KOPT-K1 (cell line): ENCODE measurements at regions not wholly inside any gene's neighbourhood (a gene's known extent, or its start where the extent isn't known, plus 50 kb on each side); places are given as distances from the start of the nearest gene placed in this dataset.

Experiments
- H3K27ac ChIP-seq: fragments of 200-600 bp; sonication (generic); 2 replicates; pipeline ENCODE4 v1.5.1; 2016; ENCODE audit warnings: antibody characterized with exemption, mild to moderate bottlenecking, low read depth, low read length; ENCODE audit not compliant: poor library complexity, severe bottlenecking
- H3K36me3 ChIP-seq: fragments of 200-600 bp; sonication (generic); 2 replicates; pipeline ENCODE4 v1.5.1; 2017; ENCODE audit warnings: antibody characterized with exemption, mild to moderate bottlenecking, low read length, moderate library complexity; ENCODE audit not compliant: insufficient read depth
- H3K9me3 ChIP-seq: fragments of 200-600 bp; sonication (generic); 2 replicates; pipeline ENCODE4 v1.5.1; 2017; ENCODE audit warnings: antibody characterized with exemption, low read length, mild to moderate bottlenecking; ENCODE audit not compliant: insufficient read depth, poor library complexity, severe bottlenecking

DNA sequence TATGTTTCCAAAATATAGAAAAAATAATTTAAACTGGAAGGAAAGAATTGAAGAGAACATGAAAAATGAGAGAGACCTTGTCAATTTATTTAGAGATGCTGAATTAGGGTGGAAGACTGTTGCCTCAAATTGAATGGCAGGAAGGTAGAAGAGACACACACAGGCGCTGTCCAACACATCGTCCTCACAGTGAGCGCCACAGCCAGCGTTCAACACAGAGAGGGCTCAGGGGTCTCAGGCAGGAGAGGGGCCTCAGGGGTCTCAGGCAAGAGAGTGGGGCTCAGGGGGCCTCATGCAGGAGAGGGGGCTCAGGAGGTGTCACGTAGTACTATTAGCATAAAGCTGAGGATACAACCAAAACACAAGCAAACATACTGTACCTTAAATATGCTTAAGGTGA, 65.7 kb downstream of the TMEM18 start:
- no peaks in the 10 kb centered on the region for H3K36me3 ChIP-seq
- H3K9me3 ChIP-seq: no peaks in the 10 kb centered on the region
- H3K27ac ChIP-seq: no peak overlapping the region

DNA sequence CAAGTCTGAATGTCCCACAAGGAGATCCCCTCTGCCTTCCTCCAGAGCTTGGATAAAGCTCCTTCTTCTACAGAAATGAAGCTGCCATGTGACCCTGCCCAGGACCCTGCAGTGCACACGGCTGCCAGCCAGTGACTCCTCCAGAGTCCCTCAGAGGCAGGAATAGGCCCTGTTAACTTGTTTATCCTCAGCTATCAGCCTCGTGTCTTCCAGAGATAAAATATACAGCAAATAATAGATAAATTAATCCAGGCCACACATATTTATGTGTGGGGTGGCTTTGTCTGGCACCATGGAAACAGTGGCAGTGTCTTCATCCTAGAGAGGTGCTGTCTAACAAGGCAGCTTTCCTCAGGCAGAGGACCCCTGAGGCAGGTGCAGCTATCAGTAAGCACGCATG, 66.7 kb downstream of the TMEM18 start:
- Histone ChIP-seq H3K9me3 (no peaks in the 10 kb centered on the region), H3K27ac (no peak overlapping the region), H3K36me3 (no peaks in the 10 kb centered on the region)

DNA sequence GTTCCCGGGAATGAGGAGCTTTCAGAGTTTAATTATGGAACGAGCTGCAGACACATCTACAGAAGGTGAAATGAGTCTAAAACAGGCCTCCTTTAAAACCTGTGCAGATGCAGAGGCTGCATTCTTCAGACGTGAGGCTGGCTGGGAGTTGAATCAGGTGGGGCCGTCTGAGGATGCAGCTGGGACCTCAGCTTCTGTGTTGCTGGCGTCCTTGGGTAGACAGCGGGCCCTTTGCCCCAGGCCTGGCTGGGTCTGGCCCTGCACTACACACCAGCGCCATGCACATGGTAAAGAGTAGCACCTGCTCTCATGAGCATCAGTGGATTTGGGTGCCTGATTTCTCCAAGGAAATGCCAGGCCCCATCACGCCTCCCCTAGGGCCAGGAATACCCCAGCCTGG, 67.3 kb downstream of the TMEM18 start:
- no peak overlapping the region for H3K27ac ChIP-seq
- H3K9me3 ChIP-seq: no peaks in the 10 kb centered on the region

DNA sequence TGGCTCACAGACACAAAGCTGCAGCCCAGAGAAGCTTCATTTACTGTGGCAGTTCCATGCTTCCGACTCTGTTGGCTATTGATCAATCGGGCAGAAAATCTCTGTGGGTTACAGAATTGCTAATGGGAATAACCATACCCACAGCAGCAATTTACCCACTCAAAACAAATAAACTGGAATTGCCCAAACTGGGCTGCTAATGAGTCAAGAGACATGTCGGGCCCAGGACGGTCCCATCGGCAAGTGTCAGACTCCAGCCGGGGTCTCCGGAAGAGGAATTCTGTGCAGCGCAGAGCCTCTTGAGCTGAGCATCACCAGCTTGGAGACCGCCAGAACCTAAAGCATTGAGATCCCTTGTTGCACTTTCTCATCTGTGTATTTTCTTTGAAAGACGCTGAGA, 67.8 kb downstream of the TMEM18 start:
- Histone ChIP-seq H3K36me3 (no peaks in the 10 kb centered on the region), H3K27ac (no peak overlapping the region), H3K9me3 (no peaks in the 10 kb centered on the region)

More for the DNA sequence above, 67.3 kb downstream of the TMEM18 start:
- H3K36me3 ChIP-seq: no peaks in the 10 kb centered on the region

DNA sequence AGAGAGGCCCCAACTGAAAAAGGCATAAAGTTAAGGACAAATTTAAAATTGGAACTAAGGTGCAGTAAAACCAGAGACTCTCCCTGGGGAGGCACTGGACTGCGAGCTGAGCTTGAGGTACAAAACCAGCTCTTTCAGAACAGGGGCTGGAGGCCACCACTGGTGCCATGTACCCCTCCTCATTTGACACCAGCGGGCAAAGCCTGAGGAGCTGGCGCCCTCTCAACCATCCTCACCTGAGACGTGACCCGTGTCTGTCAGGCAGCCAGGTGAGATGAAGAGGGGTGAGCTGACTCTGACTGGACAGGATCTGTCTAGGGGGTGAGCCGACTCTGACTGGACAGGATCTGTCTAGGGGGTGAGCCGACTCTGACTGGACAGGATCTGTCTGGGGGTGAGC, 68.5 kb downstream of the TMEM18 start:
- no peaks in the 10 kb centered on the region for H3K36me3 ChIP-seq
- H3K27ac ChIP-seq: no peak overlapping the region
- H3K9me3 ChIP-seq: no peaks in the 10 kb centered on the region

DNA sequence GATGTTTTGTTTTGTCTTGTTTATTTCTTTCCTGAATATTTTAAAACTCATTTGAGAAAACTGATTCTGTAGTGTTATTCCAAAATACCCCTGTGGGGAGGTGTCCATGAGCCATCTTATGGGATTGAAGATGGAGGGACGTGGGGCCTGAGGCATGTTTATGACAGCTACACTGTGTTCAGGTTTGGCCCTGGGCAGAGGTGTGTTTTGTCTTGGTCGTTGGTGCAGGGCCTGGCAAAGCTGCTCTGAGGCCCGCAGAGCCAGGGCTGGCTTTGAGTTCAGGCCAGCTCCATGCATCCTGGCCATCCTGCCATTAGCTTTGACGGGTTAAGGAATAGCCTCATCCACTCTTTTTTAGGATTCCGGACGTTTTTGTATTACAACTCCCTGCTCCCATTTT, 68.9 kb downstream of the TMEM18 start:
- Histone ChIP-seq H3K9me3 (no peaks in the 10 kb centered on the region), H3K27ac (no peak overlapping the region), H3K36me3 (no peaks in the 10 kb centered on the region)

DNA sequence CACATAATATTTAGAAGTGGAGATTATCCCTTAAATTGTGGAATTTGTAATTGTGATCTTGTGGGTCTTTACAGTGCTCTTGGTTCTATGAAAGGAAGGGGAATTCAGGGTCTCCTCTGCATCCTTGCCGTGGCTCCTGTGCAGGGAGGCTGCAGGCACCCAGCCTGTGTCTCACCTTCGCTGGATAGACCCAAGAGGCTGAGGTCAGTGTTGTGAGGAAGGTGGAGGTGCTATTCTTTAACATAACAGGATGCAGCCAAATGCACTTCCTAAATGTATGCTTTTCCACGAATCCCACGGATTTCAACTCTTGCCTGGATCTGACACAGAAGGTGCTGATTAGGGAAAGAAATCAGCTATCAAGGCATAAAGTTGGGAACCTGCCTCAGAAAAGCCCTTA, 69.5 kb downstream of the TMEM18 start:
- Histone ChIP-seq H3K36me3 (no peaks in the 10 kb centered on the region), H3K27ac (no peak overlapping the region), H3K9me3 (no peaks in the 10 kb centered on the region)

DNA sequence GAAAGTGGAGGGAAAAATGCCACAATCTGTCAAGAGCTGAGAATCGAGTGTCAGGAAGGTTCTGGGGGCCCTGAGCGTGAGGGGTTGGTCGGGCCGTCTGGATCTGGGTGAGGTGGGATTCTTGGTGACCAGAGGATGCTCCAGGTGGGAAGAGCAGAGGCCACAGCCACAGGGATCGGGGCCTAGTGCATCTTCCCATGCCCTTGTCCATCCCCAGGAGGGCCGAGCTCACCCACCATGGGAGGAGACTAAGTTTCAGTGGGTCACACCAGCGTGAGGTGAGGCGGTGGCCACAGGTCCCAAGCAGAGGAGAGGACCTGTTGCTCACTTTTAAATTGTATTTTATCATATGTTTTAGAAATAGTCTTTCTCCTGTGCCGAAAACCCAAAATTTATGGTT, 70.0 kb downstream of the TMEM18 start:
- H3K9me3 ChIP-seq: no peaks in the 10 kb centered on the region
- H3K27ac ChIP-seq: no peak overlapping the region
- no peaks in the 10 kb centered on the region for H3K36me3 ChIP-seq

DNA sequence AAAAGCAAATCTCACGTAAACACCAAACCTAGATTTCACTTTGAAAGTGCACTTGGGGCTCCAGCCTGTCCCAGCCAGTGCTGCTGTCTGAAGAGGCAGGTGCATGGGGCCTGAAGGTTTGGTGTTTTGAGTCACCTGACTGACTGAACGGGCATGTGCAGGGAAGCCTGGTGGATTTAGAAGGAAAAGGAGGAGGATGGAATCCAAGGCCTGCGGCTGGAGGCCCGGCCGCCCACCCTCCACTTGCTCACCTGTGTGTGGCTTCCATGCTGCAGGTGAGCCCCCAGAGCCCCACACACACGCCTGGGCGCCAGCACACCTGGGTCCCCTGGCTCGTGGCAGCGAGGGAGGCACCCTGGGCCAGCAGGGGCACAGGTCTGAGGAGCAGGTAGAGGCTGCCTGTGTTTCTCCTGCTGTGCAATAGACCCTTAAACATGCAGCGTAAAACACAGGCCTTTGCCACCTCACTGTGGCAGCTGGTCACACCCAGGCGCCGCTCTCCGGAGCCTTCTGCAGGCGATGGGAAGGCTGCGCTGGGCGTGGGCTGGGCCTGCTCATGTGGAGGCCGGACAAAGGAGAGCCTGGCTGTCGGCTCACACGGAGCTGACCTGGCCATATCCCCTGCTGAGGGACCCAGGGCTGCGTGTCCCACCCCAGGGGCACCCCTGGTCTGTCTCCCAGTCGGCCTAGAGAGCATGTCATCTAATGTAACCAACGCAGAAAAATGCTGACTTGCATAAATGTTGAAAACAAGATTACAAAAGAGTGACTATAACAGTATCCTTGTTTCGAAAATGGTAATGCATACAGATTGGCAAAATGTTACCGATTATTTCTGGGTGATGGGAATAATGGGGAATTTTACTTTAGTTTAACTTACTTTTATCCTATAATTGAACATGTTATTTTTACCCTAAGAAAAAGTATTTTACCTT, 71.3 kb downstream of the TMEM18 start:
- Histone ChIP-seq H3K27ac (no peak overlapping the region), H3K36me3 (no peaks in the 10 kb centered on the region), H3K9me3 (no peaks in the 10 kb centered on the region)

DNA sequence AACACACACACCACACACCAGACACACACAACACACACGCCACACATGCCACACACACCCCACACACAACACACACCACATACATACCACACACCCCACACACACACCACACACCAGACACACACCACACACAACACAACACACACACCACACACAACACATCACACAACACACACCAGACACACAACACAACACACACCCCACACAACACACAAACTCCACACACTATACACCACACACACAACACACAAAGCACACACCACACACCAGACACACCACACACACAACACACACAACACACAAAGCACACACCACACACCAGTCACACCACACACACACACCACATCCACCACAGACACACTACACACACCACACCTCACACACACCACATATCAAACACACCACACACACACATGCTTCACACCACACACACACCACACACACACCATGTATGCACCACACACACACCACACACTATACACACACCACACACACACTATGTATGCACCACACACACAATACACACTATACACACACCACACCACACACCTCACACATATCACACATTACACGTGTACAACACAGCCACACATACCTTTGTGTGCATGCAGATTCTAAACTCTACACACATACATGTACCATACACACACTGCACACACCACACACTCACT, 72.2 kb downstream of the TMEM18 start:
- Histone ChIP-seq H3K27ac (no peak overlapping the region), H3K36me3 (no peaks in the 10 kb centered on the region)

DNA sequence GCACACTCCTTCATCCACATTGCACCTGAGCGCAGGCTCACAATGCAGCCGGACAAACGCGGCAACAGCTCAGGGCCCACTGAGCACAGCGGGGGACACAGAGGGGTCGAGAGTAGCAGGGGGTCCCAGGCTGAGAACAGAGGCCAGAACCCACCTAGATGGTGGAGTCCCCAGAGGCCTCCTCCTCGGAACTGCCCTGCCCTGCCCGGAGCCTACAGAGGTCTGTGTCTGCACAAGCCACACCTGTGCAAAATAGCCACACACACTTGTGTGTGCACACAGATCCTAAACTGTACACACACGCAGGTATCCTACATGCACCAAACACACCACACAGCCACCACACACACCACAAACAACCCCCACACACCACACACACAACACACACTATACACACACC, 72.8 kb downstream of the TMEM18 start:
- Histone ChIP-seq H3K27ac (no peak overlapping the region), H3K9me3 (no peaks in the 10 kb centered on the region), H3K36me3 (no peaks in the 10 kb centered on the region)

More for the DNA sequence above, 72.2 kb downstream of the TMEM18 start:
- H3K9me3 ChIP-seq: no peaks in the 10 kb centered on the region

DNA sequence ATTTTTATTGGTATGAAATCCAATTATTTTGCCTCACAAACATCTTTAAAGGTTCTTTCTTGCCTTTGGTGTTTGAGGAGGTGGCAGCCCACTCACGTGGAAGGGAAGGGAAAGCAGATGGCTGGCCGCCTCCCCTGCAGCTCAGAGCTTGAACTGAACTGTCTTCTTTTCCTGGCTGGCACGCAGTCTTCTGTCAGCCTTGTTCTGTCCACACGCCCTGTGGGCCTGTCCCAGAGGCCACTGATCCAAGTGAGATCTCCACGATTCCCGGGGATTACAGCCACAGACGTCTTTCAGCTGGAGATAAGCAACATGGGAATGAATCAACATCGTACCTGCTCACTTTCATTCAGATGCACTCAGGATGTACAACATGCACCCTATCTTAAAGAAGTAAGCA, 73.3 kb downstream of the TMEM18 start:
- Histone ChIP-seq H3K27ac (no peak overlapping the region), H3K36me3 (no peaks in the 10 kb centered on the region), H3K9me3 (no peaks in the 10 kb centered on the region)

DNA sequence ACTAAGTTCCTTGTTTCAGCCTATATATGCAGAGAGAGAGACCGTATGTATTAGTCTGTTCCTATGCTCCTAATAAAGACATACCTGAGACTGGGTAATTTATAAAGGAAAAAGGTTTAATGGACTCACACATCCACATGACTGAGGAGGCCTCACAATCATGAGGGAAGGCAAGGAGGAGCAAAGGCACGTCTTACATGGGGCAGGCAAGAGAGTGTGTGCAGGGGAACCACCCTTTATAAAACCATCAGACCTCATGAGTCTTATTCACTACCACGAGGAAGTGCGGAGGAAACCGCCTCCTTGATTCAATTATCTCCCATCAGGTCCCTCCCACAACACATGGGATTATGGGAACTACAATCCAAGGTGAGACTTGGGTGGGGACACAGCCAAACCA, 73.8 kb downstream of the TMEM18 start:
- Histone ChIP-seq H3K27ac (no peak overlapping the region), H3K36me3 (no peaks in the 10 kb centered on the region), H3K9me3 (no peaks in the 10 kb centered on the region)

DNA sequence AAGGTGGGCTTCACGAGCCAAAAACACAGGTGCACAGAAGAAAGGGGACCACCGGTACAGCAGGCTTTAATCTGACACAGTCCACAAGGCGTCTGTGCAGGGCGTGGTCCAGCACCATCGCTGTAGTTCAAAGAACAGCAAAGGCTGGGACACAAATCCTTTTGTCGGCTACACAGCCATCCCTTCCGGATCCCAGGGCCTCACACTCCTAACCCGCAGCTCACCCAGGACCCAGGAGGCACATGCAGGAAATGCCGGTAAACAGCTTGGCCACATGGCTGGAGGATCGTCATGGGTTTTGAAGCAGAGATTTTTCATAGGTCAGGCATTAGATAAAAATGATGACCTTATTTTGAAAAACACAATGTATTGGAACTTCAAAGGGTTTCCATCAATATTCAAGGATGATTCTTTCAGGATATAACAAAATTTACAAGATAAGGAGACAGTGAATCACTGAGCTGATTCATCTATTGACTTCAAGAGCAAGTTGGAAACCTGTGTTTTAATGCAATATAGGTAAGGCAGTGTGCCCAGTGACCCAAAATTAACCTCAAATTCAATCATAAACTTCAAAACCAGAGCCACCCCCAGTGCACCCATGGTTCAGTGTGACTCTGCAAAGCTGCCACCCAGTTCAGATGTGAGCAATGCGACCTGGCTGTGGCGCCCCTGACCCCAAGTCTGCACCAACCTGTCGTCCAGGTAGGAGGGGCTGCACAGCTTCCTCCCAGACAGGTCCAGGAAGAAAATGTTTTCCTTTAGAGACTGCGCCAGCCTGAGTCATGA, 74.4 kb downstream of the TMEM18 start:
- Histone ChIP-seq H3K27ac (no peak overlapping the region), H3K36me3 (no peaks in the 10 kb centered on the region)

DNA sequence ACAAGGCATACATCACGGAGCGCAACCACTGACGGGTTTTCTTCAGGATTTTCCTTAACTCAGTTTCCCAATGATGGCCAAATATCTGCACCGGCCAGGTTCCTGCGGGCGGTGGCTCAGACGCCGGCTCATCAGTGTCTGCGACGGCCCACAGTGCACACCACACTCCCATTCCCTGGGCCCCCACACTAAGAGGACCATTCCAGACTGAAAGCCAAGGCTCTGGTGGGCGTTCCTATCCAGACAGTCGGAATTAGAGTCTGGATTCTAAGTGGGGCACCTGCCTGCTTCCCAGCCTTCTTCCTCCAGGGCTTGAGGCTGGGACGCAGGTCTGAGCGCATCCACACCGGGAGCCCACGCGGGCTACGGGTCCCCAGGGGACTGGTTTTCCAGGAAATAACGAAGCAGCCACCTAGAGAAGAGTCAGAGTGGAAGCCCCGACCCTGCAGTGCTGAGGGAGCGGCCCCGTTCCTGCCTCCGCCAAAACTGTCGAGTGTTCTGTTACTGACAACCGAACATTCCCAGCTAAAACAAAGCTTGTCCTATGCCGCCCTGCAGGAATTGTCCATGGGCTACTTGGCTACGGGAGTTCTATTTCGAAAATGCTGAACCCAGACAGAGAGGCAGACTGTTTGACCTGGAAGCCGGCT, 75.3 kb downstream of the TMEM18 start:
- Histone ChIP-seq H3K9me3 (no peaks in the 10 kb centered on the region), H3K27ac (no peak overlapping the region), H3K36me3 (no peaks in the 10 kb centered on the region)

More for the DNA sequence above, 74.4 kb downstream of the TMEM18 start:
- no peaks in the 10 kb centered on the region for H3K9me3 ChIP-seq
